Neural cell (in vitro differentiated cells): ENCODE measurements at regions not wholly inside any gene's neighbourhood (a gene's known extent, or its start where the extent isn't known, plus 50 kb on each side); places are given as distances from the start of the nearest gene placed in this dataset.

Source experiments
- H2AFZ ChIP-seq: fragments of 200-600, 300-800 bp; sonication (generic), shearing (Covaris generic); 2 replicates; pipeline ENCODE4 v1.6.0; 2014; ENCODE audit warnings: low read depth, mild to moderate bottlenecking, antibody characterized with exemption, low read length, moderate library complexity
- H3F3A ChIP-seq: fragments of 200-600 bp; shearing (Covaris generic); 2 replicates; pipeline ENCODE4 v1.6.1; 2016; ENCODE audit warnings: mild to moderate bottlenecking, moderate library complexity, mixed read lengths, antibody characterized with exemption, low read length; ENCODE audit not compliant: insufficient read depth, poor library complexity, severe bottlenecking
- H3K27ac ChIP-seq: fragments of 200-600, 300-800 bp; sonication (generic), shearing (Covaris generic); 2 replicates; pipeline ENCODE4 v1.5.1; 2014; ENCODE audit warnings: mild to moderate bottlenecking, low read length, moderate library complexity
- H3K27me3 ChIP-seq: fragments of 300-800, 200-600 bp; sonication (generic), shearing (Covaris generic); 2 replicates; pipeline ENCODE4 v1.6.0; 2014; ENCODE audit warnings: mild to moderate bottlenecking, low read depth, low read length, moderate library complexity; ENCODE audit not compliant: insufficient read depth
- H3K36me3 ChIP-seq: fragments of 300-800, 200-600 bp; sonication (generic), shearing (Covaris generic); 2 replicates; pipeline ENCODE4 v1.5.1; 2014; ENCODE audit warnings: mild to moderate bottlenecking, antibody characterized with exemption, low read length, moderate library complexity; ENCODE audit not compliant: insufficient read depth
- H3K4me2 ChIP-seq: fragments of 300-800, 200-600 bp; sonication (generic), shearing (Covaris generic); 2 replicates; pipeline ENCODE4 v1.6.0; 2014; ENCODE audit warnings: mild to moderate bottlenecking, low read length
- H3K4me3 ChIP-seq: fragments of 300-800, 200-600 bp; sonication (generic), shearing (Covaris generic); 2 replicates; pipeline ENCODE4 v1.5.1; 2014; ENCODE audit warnings: mild to moderate bottlenecking, low read length, moderate library complexity
- H3K79me2 ChIP-seq: fragments of 200-600 bp; shearing (Covaris generic); replicated peaks from 2 replicates; pipeline ENCODE4 v1.6.0; 2014; ENCODE audit warnings: mild to moderate bottlenecking, low read length, moderate library complexity; ENCODE audit not compliant: insufficient read depth
- H3K9ac ChIP-seq: fragments of 300-800, 200-600 bp; sonication (generic), shearing (Covaris generic); 2 replicates; pipeline ENCODE4 v1.6.1; 2016; ENCODE audit warnings: mild to moderate bottlenecking, low read length, mixed read lengths
- H3K9me2 ChIP-seq: fragments of 200-600 bp; shearing (Covaris generic); 2 replicates; pipeline ENCODE4 v1.6.1; 2016; ENCODE audit warnings: mild to moderate bottlenecking, low read length, mixed read lengths; ENCODE audit not compliant: insufficient read depth
- H3K9me3 ChIP-seq: fragments of 200-600, 300-800 bp; sonication (generic), shearing (Covaris generic); 2 replicates; pipeline ENCODE4 v1.6.1; 2016; ENCODE audit warnings: mild to moderate bottlenecking, mixed run types, low read length, moderate library complexity, mixed read lengths
- H4K20me1 ChIP-seq: fragments of 200-600 bp; shearing (Covaris generic); 2 replicates; pipeline ENCODE4 v1.6.1; 2016; ENCODE audit warnings: mild to moderate bottlenecking, mixed run types; ENCODE audit not compliant: insufficient read depth
- EP300 ChIP-seq: fragments of 450-650 bp; conservative IDR thresholded peaks from 2 replicates; pipeline ENCODE4 v1.6.1; 2014; ENCODE audit warnings: antibody characterized with exemption, mild to moderate bottlenecking, moderate library complexity; ENCODE audit not compliant: poor library complexity, severe bottlenecking
- EZH2 ChIP-seq: fragments of 200-600, 300-800 bp; shearing (Covaris generic), sonication (generic); IDR thresholded peaks from 2 replicates; pipeline ENCODE4 v1.6.1; 2014; ENCODE audit warnings: antibody characterized with exemption, low read length, borderline replicate concordance, mild to moderate bottlenecking; ENCODE audit not compliant: insufficient read depth, poor library complexity, severe bottlenecking
- MXI1 ChIP-seq: fragments of 450-650 bp; conservative IDR thresholded peaks from 2 replicates; pipeline ENCODE4 v1.6.1; 2014; ENCODE audit warnings: antibody characterized with exemption, mild to moderate bottlenecking; ENCODE audit not compliant: poor library complexity, severe bottlenecking
- POLR2AphosphoS5 ChIP-seq: IDR thresholded peaks from 2 replicates; pipeline ENCODE4 v1.6.1; 2012
- RAD21 ChIP-seq: fragments of 450-650 bp; conservative IDR thresholded peaks from 2 replicates; pipeline ENCODE4 v1.6.1; 2014; ENCODE audit warnings: antibody characterized with exemption, mild to moderate bottlenecking, moderate library complexity
- REST ChIP-seq: IDR thresholded peaks from 2 replicates; pipeline ENCODE4 v1.6.1; 2012; ENCODE audit warnings: borderline replicate concordance
- SMC3 ChIP-seq: fragments of 450-650 bp; conservative IDR thresholded peaks from 2 replicates; pipeline ENCODE4 v1.6.1; 2014; ENCODE audit warnings: antibody characterized with exemption, mild to moderate bottlenecking, moderate library complexity; ENCODE audit not compliant: poor library complexity
- TAF1 ChIP-seq: IDR thresholded peaks from 2 replicates; pipeline ENCODE4 v1.6.1; 2012; ENCODE audit warnings: low read depth
- TF ChIP-seq, protein P1 (sequence below): fragments of 450-650 bp; IDR thresholded peaks from 2 replicates; pipeline ENCODE4 v1.5.1; 2014; ENCODE audit warnings: antibody characterized with exemption, mild to moderate bottlenecking, moderate library complexity; ENCODE audit not compliant: poor library complexity, severe bottlenecking

- TF ChIP-seq SMC3 (no peak), MXI1 (no peak), EP300 (no peak), POLR2AphosphoS5 (no peak)
Observed at GRCh38 chr18:54672109-54672508, 81.1 kb downstream of the DYNAP start.

GRCh38 chr18:54672846-54673475, 81.9 kb downstream of the DYNAP start:
- H3K9ac ChIP-seq = no peak overlapping the region
- no peaks in the 10 kb centered on the region for H3F3A ChIP-seq
- H3K4me3 ChIP-seq = no peak overlapping the region
- no peak overlapping the region for H2AFZ ChIP-seq
- no peaks in the 10 kb centered on the region for H3K9me2 ChIP-seq
- no peak overlapping the region for H3K4me2 ChIP-seq
- no peaks in the 10 kb centered on the region for H3K27me3 ChIP-seq
- H3K27ac ChIP-seq = no peak overlapping the region
- TF ChIP-seq EZH2 (no peak), POLR2AphosphoS5 (no peak), MXI1 (no peak), SMC3 (no peak), REST (no peak), RAD21 (no peak), TAF1 (no peak), EP300 (no peak)
- TF ChIP-seq, protein P1, sequence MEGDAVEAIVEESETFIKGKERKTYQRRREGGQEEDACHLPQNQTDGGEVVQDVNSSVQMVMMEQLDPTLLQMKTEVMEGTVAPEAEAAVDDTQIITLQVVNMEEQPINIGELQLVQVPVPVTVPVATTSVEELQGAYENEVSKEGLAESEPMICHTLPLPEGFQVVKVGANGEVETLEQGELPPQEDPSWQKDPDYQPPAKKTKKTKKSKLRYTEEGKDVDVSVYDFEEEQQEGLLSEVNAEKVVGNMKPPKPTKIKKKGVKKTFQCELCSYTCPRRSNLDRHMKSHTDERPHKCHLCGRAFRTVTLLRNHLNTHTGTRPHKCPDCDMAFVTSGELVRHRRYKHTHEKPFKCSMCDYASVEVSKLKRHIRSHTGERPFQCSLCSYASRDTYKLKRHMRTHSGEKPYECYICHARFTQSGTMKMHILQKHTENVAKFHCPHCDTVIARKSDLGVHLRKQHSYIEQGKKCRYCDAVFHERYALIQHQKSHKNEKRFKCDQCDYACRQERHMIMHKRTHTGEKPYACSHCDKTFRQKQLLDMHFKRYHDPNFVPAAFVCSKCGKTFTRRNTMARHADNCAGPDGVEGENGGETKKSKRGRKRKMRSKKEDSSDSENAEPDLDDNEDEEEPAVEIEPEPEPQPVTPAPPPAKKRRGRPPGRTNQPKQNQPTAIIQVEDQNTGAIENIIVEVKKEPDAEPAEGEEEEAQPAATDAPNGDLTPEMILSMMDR = no peak
- no peaks in the 10 kb centered on the region for H3K79me2 ChIP-seq
- H4K20me1 ChIP-seq = no peaks in the 10 kb centered on the region
- H3K9me3 ChIP-seq = no peaks in the 10 kb centered on the region
- no peaks in the 10 kb centered on the region for H3K36me3 ChIP-seq

More at GRCh38 chr18:54672109-54672508, 81.1 kb downstream of the DYNAP start:
- Histone ChIP-seq H3K27ac (no peak overlapping the region), H3K9me2 (no peaks in the 10 kb centered on the region), H3K4me3 (no peak overlapping the region), H3K79me2 (no peaks in the 10 kb centered on the region), H3K4me2 (no peak overlapping the region), H2AFZ (no peak overlapping the region), H3K9me3 (no peaks in the 10 kb centered on the region), H3F3A (no peaks in the 10 kb centered on the region), H3K36me3 (no peaks in the 10 kb centered on the region), H3K9ac (no peak overlapping the region), H4K20me1 (no peaks in the 10 kb centered on the region), H3K27me3 (no peaks in the 10 kb centered on the region)
